Prostate gland (tissue), 2 donors: ENCODE measurements at regions not wholly inside any gene's neighbourhood (a gene's known extent, or its start where the extent isn't known, plus 50 kb on each side); places are given as distances from the start of the nearest gene placed in this dataset.

Experiments used
- CTCF ChIP-seq, 4 experiments: fragments of 200-600 bp in 2 of 4; fragments of 450-650 bp in 2 of 4; sonication (generic) in 2 of 4; IDR thresholded peaks; 1 replicate in 3 of 4; 2 replicates in 1 of 4; pipeline ENCODE4 v1.5.1; 2016 to 2019; ENCODE audit warnings: antibody characterized with exemption in 4 of 4, mild to moderate bottlenecking in 2 of 4, moderate library complexity in 2 of 4
- POLR2A ChIP-seq: fragments of 450-650 bp; IDR thresholded peaks from one replicate; pipeline ENCODE4 v1.6.1; 2016; ENCODE audit warnings: antibody characterized with exemption, mild to moderate bottlenecking

GRCh38 chr10:84743483-84743882 lies 415.1 kb downstream of the CCSER2 start:
- TF ChIP-seq CTCF (IDR thresholded peaks at IDR 0.05) (peak in 3 of 4 experiments; percentile 23 to 38 (median 25)), POLR2A (no peak)
